ENCODE measurements at regions not wholly inside any gene's neighbourhood (a gene's known extent, or its start where the extent isn't known, plus 50 kb on each side); places are given as distances from the start of the nearest gene placed in this dataset.

GRCh38 chr16:86041215-86041614, 142.3 kb downstream of the IRF8 start:
- DNase-seq (ENCODE audit: low spot score): no peak

GRCh38 chr16:86041807-86042206, 142.8 kb downstream of the IRF8 start:
- DNase-seq (ENCODE audit: low spot score): no peak

- no peak for DNase-seq (ENCODE audit: low spot score)
These were observed 143.4 kb downstream of the IRF8 start for GRCh38 chr16:86042393-86042792.

- DNase-seq (ENCODE audit: low spot score): no peak
These were observed 144.2 kb downstream of the IRF8 start for GRCh38 chr16:86042996-86043725.

- peak; percentile 49 for DNase-seq (ENCODE audit: low spot score)
These were observed 145.3 kb downstream of the IRF8 start for GRCh38 chr16:86044241-86044671.

- DNase-seq (ENCODE audit: low spot score): no peak
These were observed 146.1 kb downstream of the IRF8 start for GRCh38 chr16:86044881-86045590.

- DNase-seq (ENCODE audit: low spot score): no peak
These were observed 146.6 kb downstream of the IRF8 start for GRCh38 chr16:86045591-86045971.

- no peak for DNase-seq (ENCODE audit: low spot score)
These were observed 147.1 kb downstream of the IRF8 start for GRCh38 chr16:86046026-86046425.

GRCh38 chr16:86046667-86047270, 147.8 kb downstream of the IRF8 start:
- DNase-seq (ENCODE audit: low spot score): no peak

GRCh38 chr16:86048221-86048620, 149.3 kb downstream of the IRF8 start:
- no peak for DNase-seq (ENCODE audit: low spot score)

- DNase-seq (ENCODE audit: low spot score): no peak
These were observed 150.1 kb downstream of the IRF8 start for GRCh38 chr16:86048882-86049585.

- no peak for DNase-seq (ENCODE audit: low spot score)
These were observed 150.7 kb downstream of the IRF8 start for GRCh38 chr16:86049641-86050040.

- no peak for DNase-seq (ENCODE audit: low spot score)
These were observed 151.1 kb downstream of the IRF8 start for GRCh38 chr16:86050111-86050510.

GRCh38 chr16:86050591-86051367, 151.8 kb downstream of the IRF8 start:
- DNase-seq (ENCODE audit: low spot score): no peak

GRCh38 chr16:86051368-86052114, 152.6 kb downstream of the IRF8 start:
- no peak for DNase-seq (ENCODE audit: low spot score)

GRCh38 chr16:86052115-86052670, 153.2 kb downstream of the IRF8 start:
- no peak for DNase-seq (ENCODE audit: low spot score)

GRCh38 chr16:86052926-86053325, 154.0 kb downstream of the IRF8 start:
- no peak for DNase-seq (ENCODE audit: low spot score)

- DNase-seq (ENCODE audit: low spot score): no peak
These were observed 160.6 kb downstream of the IRF8 start for GRCh38 chr16:86059253-86060171.
